Activated CD4-positive, alpha-beta T cell treated with anti-CD3 and anti-CD28 coated beads, Interleukin-2, amount 10 ng/mL, durations not matched to agents 24 days and 14 days (primary cell): ENCODE measurements at regions not wholly inside any gene's neighbourhood (a gene's known extent, or its start where the extent isn't known, plus 50 kb on each side); places are given as distances from the start of the nearest gene placed in this dataset.

Experiments
- DNase-seq: peaks from one replicate; pipeline ENCODE4 v3.0.0; 2022
- H3K27ac Mint-ChIP-seq: one replicate; pipeline ENCODE4 v1.8.0; 2022; ENCODE audit warnings: mild to moderate bottlenecking, mixed read lengths
- H3K27me3 Mint-ChIP-seq: one replicate; pipeline ENCODE4 v1.8.0; 2022; ENCODE audit warnings: mixed read lengths
- H3K36me3 Mint-ChIP-seq: one replicate; pipeline ENCODE4 v1.8.0; 2022; ENCODE audit warnings: low read depth, mild to moderate bottlenecking, mixed read lengths
- H3K4me1 Mint-ChIP-seq: one replicate; pipeline ENCODE4 v1.8.0; 2021; ENCODE audit warnings: mixed read lengths
- H3K4me3 Mint-ChIP-seq: one replicate; pipeline ENCODE4 v1.8.0; 2022; ENCODE audit warnings: mild to moderate bottlenecking, moderate library complexity, mixed read lengths
- H3K9me3 Mint-ChIP-seq: one replicate; pipeline ENCODE4 v1.8.0; 2021; ENCODE audit warnings: mixed read lengths
- intact Hi-C: fragments of 100-400 bp; cut with micrococcal nuclease; formaldehyde crosslinking; loops from one replicate; pipeline ENCODE4 v1.15.1; 2023

- intact Hi-C loops = no loop called here
- H3K27ac Mint-ChIP-seq = no peak overlapping the region
- no peak for DNase-seq
- H3K4me1 Mint-ChIP-seq = no peaks in the 10 kb centered on the region
- H3K36me3 Mint-ChIP-seq = no peaks in the 10 kb centered on the region
- no peaks in the 10 kb centered on the region for H3K9me3 Mint-ChIP-seq
- no peak overlapping the region for H3K4me3 Mint-ChIP-seq
- peaks cover 5% of the 10 kb centered on the region for H3K27me3 Mint-ChIP-seq
Measured at GRCh38 chr18:47341678-47342077, 90.2 kb upstream of the SKOR2 start.

GRCh38 chr18:47334966-47335365 lies 83.5 kb upstream of the SKOR2 start:
- intact Hi-C loops = no loop called here
- Mint-ChIP-seq H3K4me3 (no peak overlapping the region), H3K36me3 (no peaks in the 10 kb centered on the region), H3K9me3 (no peaks in the 10 kb centered on the region), H3K27me3 (peaks cover 12% of the 10 kb centered on the region), H3K27ac (no peak overlapping the region), H3K4me1 (no peaks in the 10 kb centered on the region)
- no peak for DNase-seq

GRCh38 chr18:47333926-47334635 lies 82.6 kb upstream of the SKOR2 start:
- no peak for DNase-seq
- intact Hi-C loops = no loop called here
- Mint-ChIP-seq H3K36me3 (no peaks in the 10 kb centered on the region), H3K4me3 (no peak overlapping the region), H3K4me1 (no peaks in the 10 kb centered on the region), H3K9me3 (no peaks in the 10 kb centered on the region), H3K27ac (no peak overlapping the region), H3K27me3 (peaks cover 12% of the 10 kb centered on the region)

GRCh38 chr18:47331641-47332040 lies 80.2 kb upstream of the SKOR2 start:
- H3K4me1 Mint-ChIP-seq = no peaks in the 10 kb centered on the region
- H3K27me3 Mint-ChIP-seq = peaks cover 9% of the 10 kb centered on the region
- H3K27ac Mint-ChIP-seq = no peak overlapping the region
- no peaks in the 10 kb centered on the region for H3K36me3 Mint-ChIP-seq
- intact Hi-C loops = no loop called here
- no peak overlapping the region for H3K4me3 Mint-ChIP-seq
- DNase-seq = no peak
- H3K9me3 Mint-ChIP-seq = no peaks in the 10 kb centered on the region

GRCh38 chr18:47331026-47331425 lies 79.6 kb upstream of the SKOR2 start:
- H3K4me3 Mint-ChIP-seq = no peak overlapping the region
- no peaks in the 10 kb centered on the region for H3K4me1 Mint-ChIP-seq
- H3K27me3 Mint-ChIP-seq = peaks cover 9% of the 10 kb centered on the region
- H3K36me3 Mint-ChIP-seq = no peaks in the 10 kb centered on the region
- no peaks in the 10 kb centered on the region for H3K9me3 Mint-ChIP-seq
- no peak overlapping the region for H3K27ac Mint-ChIP-seq
- intact Hi-C loops = no loop called here
- DNase-seq = no peak

- H3K4me3 Mint-ChIP-seq = no peak overlapping the region
- H3K36me3 Mint-ChIP-seq = no peaks in the 10 kb centered on the region
- H3K9me3 Mint-ChIP-seq = no peaks in the 10 kb centered on the region
- intact Hi-C loops = no loop called here
- peaks cover 4% of the 10 kb centered on the region for H3K4me1 Mint-ChIP-seq
- no peaks in the 10 kb centered on the region for H3K27me3 Mint-ChIP-seq
- DNase-seq = no peak
- H3K27ac Mint-ChIP-seq = no peak overlapping the region
Measured at GRCh38 chr18:47323158-47323557, 71.7 kb upstream of the SKOR2 start.

- no peak for DNase-seq
- H3K4me3 Mint-ChIP-seq = no peak overlapping the region
- peaks cover 4% of the 10 kb centered on the region for H3K4me1 Mint-ChIP-seq
- no peaks in the 10 kb centered on the region for H3K36me3 Mint-ChIP-seq
- intact Hi-C loops = no loop called here
- no peaks in the 10 kb centered on the region for H3K9me3 Mint-ChIP-seq
- no peaks in the 10 kb centered on the region for H3K27me3 Mint-ChIP-seq
- H3K27ac Mint-ChIP-seq = no peak overlapping the region
Measured at GRCh38 chr18:47321815-47322214, 70.4 kb upstream of the SKOR2 start.

- Mint-ChIP-seq H3K9me3 (no peaks in the 10 kb centered on the region), H3K4me1 (peaks cover 3% of the 10 kb centered on the region), H3K27me3 (no peaks in the 10 kb centered on the region), H3K36me3 (no peaks in the 10 kb centered on the region), H3K4me3 (no peak overlapping the region), H3K27ac (no peak overlapping the region)
- intact Hi-C loops = no loop called here
- no peak for DNase-seq
Measured at GRCh38 chr18:47317824-47318508, 66.5 kb upstream of the SKOR2 start.

- no peak for DNase-seq
- intact Hi-C loops = no loop called here
- Mint-ChIP-seq H3K4me1 (peaks cover 1% of the 10 kb centered on the region), H3K9me3 (no peaks in the 10 kb centered on the region), H3K27ac (no peak overlapping the region), H3K27me3 (no peaks in the 10 kb centered on the region), H3K4me3 (no peak overlapping the region), H3K36me3 (no peaks in the 10 kb centered on the region)
Measured at GRCh38 chr18:47316924-47317323, 65.5 kb upstream of the SKOR2 start.

- Mint-ChIP-seq H3K4me3 (no peak overlapping the region), H3K27ac (no peak overlapping the region), H3K9me3 (no peaks in the 10 kb centered on the region), H3K36me3 (no peaks in the 10 kb centered on the region), H3K4me1 (no peaks in the 10 kb centered on the region), H3K27me3 (no peaks in the 10 kb centered on the region)
- no peak for DNase-seq
- intact Hi-C loops = no loop called here
Measured at GRCh38 chr18:47313901-47314300, 62.4 kb upstream of the SKOR2 start.

GRCh38 chr18:47311585-47311984 lies 60.1 kb upstream of the SKOR2 start:
- intact Hi-C loops = no loop called here
- no peaks in the 10 kb centered on the region for H3K9me3 Mint-ChIP-seq
- no peak overlapping the region for H3K27ac Mint-ChIP-seq
- DNase-seq = no peak
- no peaks in the 10 kb centered on the region for H3K4me1 Mint-ChIP-seq
- H3K36me3 Mint-ChIP-seq = no peaks in the 10 kb centered on the region
- no peak overlapping the region for H3K4me3 Mint-ChIP-seq
- H3K27me3 Mint-ChIP-seq = no peaks in the 10 kb centered on the region
